ENCODE measurements at regions not wholly inside any gene's neighbourhood (a gene's known extent, or its start where the extent isn't known, plus 50 kb on each side); places are given as distances from the start of the nearest gene placed in this dataset.

GRCh38 chr4:20347531-20347930 lies 95.8 kb downstream of the SLIT2 start:
- TF ChIP-seq CTCF (IDR thresholded peaks at IDR 0.05) (no peak), SIN3A (IDR thresholded peaks at IDR 0.05; ENCODE audit: borderline replicate concordance, insufficient read depth, low read depth, low read length) (no peak), POLR2AphosphoS5 (IDR thresholded peaks at IDR 0.05; ENCODE audit: low read depth, low read length) (no peak)
- TF ChIP-seq, protein P1, sequence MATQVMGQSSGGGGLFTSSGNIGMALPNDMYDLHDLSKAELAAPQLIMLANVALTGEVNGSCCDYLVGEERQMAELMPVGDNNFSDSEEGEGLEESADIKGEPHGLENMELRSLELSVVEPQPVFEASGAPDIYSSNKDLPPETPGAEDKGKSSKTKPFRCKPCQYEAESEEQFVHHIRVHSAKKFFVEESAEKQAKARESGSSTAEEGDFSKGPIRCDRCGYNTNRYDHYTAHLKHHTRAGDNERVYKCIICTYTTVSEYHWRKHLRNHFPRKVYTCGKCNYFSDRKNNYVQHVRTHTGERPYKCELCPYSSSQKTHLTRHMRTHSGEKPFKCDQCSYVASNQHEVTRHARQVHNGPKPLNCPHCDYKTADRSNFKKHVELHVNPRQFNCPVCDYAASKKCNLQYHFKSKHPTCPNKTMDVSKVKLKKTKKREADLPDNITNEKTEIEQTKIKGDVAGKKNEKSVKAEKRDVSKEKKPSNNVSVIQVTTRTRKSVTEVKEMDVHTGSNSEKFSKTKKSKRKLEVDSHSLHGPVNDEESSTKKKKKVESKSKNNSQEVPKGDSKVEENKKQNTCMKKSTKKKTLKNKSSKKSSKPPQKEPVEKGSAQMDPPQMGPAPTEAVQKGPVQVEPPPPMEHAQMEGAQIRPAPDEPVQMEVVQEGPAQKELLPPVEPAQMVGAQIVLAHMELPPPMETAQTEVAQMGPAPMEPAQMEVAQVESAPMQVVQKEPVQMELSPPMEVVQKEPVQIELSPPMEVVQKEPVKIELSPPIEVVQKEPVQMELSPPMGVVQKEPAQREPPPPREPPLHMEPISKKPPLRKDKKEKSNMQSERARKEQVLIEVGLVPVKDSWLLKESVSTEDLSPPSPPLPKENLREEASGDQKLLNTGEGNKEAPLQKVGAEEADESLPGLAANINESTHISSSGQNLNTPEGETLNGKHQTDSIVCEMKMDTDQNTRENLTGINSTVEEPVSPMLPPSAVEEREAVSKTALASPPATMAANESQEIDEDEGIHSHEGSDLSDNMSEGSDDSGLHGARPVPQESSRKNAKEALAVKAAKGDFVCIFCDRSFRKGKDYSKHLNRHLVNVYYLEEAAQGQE (IDR thresholded peaks at IDR 0.05; ENCODE audit: insufficient read depth in 1 of 2, low read depth in 2 of 2, low read length in 1 of 2), result no peak
